IMR-90 (cell line): ENCODE measurements at regions not wholly inside any gene's neighbourhood (a gene's known extent, or its start where the extent isn't known, plus 50 kb on each side); places are given as distances from the start of the nearest gene placed in this dataset.

Source experiments
- ATAC-seq: fragments of 200-7000 bp; cut with Tn5 transposase; 2 replicates; pipeline ENCODE4 v1.9.1; 2020; ENCODE audit warnings: low read depth, mild to moderate bottlenecking, moderate library complexity
- BruUV-seq: library from RNA; stranded (reverse); fragments of 400-500 nt; replicated peaks from 2 replicates; lab custom pipeline; 2021; lab: Mats Ljungman, UMichigan
- CTCF ChIA-PET: fragments of 300-600 bp; formaldehyde crosslinking; extraction: SDS; loops from one replicate; lab custom pipeline; 2021; ENCODE audit warnings: antibody characterized with exemption; lab: Yijun Ruan, JAX
- POLR2A ChIA-PET: fragments of 300-600 bp; sonication (Branson Sonifier 250); formaldehyde crosslinking; loops from one replicate; lab custom pipeline; 2022; ENCODE audit warnings: antibody characterized with exemption; ENCODE audit not compliant: unreplicated experiment; lab: Charles Lee
- DNase-seq: peaks from one replicate; pipeline ENCODE4 v3.0.0; 2013
- H2AFZ ChIP-seq: replicated peaks from 2 replicates; pipeline ENCODE3; 2013; ENCODE audit warnings: low read length, mild to moderate bottlenecking; ENCODE audit not compliant: poor library complexity
- H2AK5ac ChIP-seq: 2 replicates; pipeline ENCODE4 v1.6.1; 2013; ENCODE audit warnings: low read depth, low read length, inconsistent platforms
- H2AK9ac ChIP-seq: replicated peaks from 2 replicates; pipeline ENCODE3; 2013; ENCODE audit warnings: mild to moderate bottlenecking, low read depth, low read length, moderate library complexity; ENCODE audit not compliant: poor library complexity
- H2BK120ac ChIP-seq: 2 replicates; pipeline ENCODE4 v1.6.1; 2013; ENCODE audit warnings: low read depth, low read length, inconsistent platforms
- H2BK15ac ChIP-seq: 3 replicates; pipeline ENCODE4 v1.6.1; 2013; ENCODE audit warnings: low read depth, low read length, inconsistent platforms
- H2BK20ac ChIP-seq: 2 replicates; pipeline ENCODE4 v1.6.1; 2013; ENCODE audit warnings: low read depth, mild to moderate bottlenecking, inconsistent platforms, low read length, moderate library complexity
- H2BK5ac ChIP-seq: 2 replicates; pipeline ENCODE4 v1.6.1; 2013; ENCODE audit warnings: mild to moderate bottlenecking, low read depth, low read length, inconsistent platforms; ENCODE audit not compliant: poor library complexity, severe bottlenecking
- H3K14ac ChIP-seq: replicated peaks from 2 replicates; pipeline ENCODE4 v1.6.1; 2013; ENCODE audit warnings: low read depth, low read length, inconsistent platforms
- H3K18ac ChIP-seq: 2 replicates; pipeline ENCODE4 v1.6.1; 2013; ENCODE audit warnings: low read depth, low read length, control low read depth
- H3K23ac ChIP-seq: 2 replicates; pipeline ENCODE4 v1.6.1; 2013; ENCODE audit warnings: low read depth, low read length, inconsistent platforms
- H3K27ac ChIP-seq: 2 replicates; pipeline ENCODE4 v1.5.1; 2013; ENCODE audit warnings: mild to moderate bottlenecking, control low read depth, low read length; ENCODE audit not compliant: insufficient read depth
- H3K27me3 ChIP-seq: 2 replicates; pipeline ENCODE4 v1.6.1; 2013; ENCODE audit warnings: low read length; ENCODE audit not compliant: control insufficient read depth, insufficient read depth
- H3K36me3 ChIP-seq: 2 replicates; pipeline ENCODE4 v1.6.1; 2013; ENCODE audit warnings: low read length, mixed read lengths; ENCODE audit not compliant: control insufficient read depth, insufficient read depth
- H3K4ac ChIP-seq: 2 replicates; pipeline ENCODE4 v1.6.1; 2013; ENCODE audit warnings: low read depth, low read length, inconsistent platforms
- H3K4me1 ChIP-seq: 2 replicates; pipeline ENCODE4 v1.6.1; 2013; ENCODE audit warnings: low read length, mixed read lengths; ENCODE audit not compliant: control insufficient read depth, insufficient read depth
- H3K4me2 ChIP-seq: 2 replicates; pipeline ENCODE4 v1.6.1; 2013; ENCODE audit warnings: low read depth, mild to moderate bottlenecking, control low read depth, low read length, moderate library complexity
- H3K4me3 ChIP-seq: 2 replicates; pipeline ENCODE4 v1.5.1; 2013; ENCODE audit warnings: low read depth, mild to moderate bottlenecking, control low read depth, low read length, moderate library complexity; ENCODE audit not compliant: insufficient read depth
- H3K56ac ChIP-seq: 2 replicates; pipeline ENCODE4 v1.6.1; 2013; ENCODE audit warnings: low read length, inconsistent platforms; ENCODE audit not compliant: insufficient read depth; ENCODE audit errors: extremely low read depth
- H3K79me1 ChIP-seq, 2 experiments: 2 replicates each; pipeline ENCODE4 v1.6.1; 2013; ENCODE audit warnings: low read length in 2 of 2, inconsistent platforms in 1 of 2, low read depth in 1 of 2
- H3K9ac ChIP-seq: 2 replicates; pipeline ENCODE4 v1.6.1; 2013; ENCODE audit warnings: low read depth, low read length, control low read depth
- H3K9me1 ChIP-seq: 2 replicates; pipeline ENCODE4 v1.6.1; 2013; ENCODE audit warnings: low read length, inconsistent platforms; ENCODE audit not compliant: insufficient read depth
- H3K9me3 ChIP-seq: 2 replicates; pipeline ENCODE4 v1.6.1; 2013; ENCODE audit warnings: low read length; ENCODE audit not compliant: control insufficient read depth, insufficient read depth
- H4K20me1 ChIP-seq: 2 replicates; pipeline ENCODE4 v1.6.1; 2013; ENCODE audit warnings: low read length, inconsistent platforms; ENCODE audit not compliant: insufficient read depth
- H4K5ac ChIP-seq: 2 replicates; pipeline ENCODE4 v1.6.1; 2013; ENCODE audit warnings: mild to moderate bottlenecking, low read depth, low read length, control low read depth
- H4K8ac ChIP-seq, 2 experiments: 2 replicates each; pipeline ENCODE4 v1.6.1; 2013; ENCODE audit warnings: low read depth in 2 of 2, low read length in 2 of 2, control low read depth in 1 of 2, inconsistent platforms in 1 of 2
- H4K91ac ChIP-seq: 2 replicates; pipeline ENCODE4 v1.6.1; 2013; ENCODE audit warnings: low read depth, low read length, inconsistent platforms; ENCODE audit not compliant: insufficient read depth
- BHLHE40 ChIP-seq: fragments of 150-350 bp; IDR thresholded peaks from 2 replicates; pipeline ENCODE4 v1.6.1; 2016; ENCODE audit warnings: mild to moderate bottlenecking, low read depth, low read length
- CEBPB ChIP-seq: IDR thresholded peaks from 2 replicates; pipeline ENCODE4 v1.6.1; 2012; ENCODE audit warnings: low read depth, low read length, improper control_type of control experiment
- CHD1 ChIP-seq: IDR thresholded peaks from 2 replicates; pipeline ENCODE4 v1.6.1; 2012; ENCODE audit warnings: low read depth, low read length, improper control_type of control experiment
- CTCF ChIP-seq: conservative IDR thresholded peaks from 2 replicates; pipeline ENCODE4 v1.5.1; 2012; ENCODE audit warnings: mild to moderate bottlenecking, low read depth, low read length, improper control_type of control experiment
- ELK1 ChIP-seq: fragments of 150-350 bp; IDR thresholded peaks from 2 replicates; pipeline ENCODE4 v1.6.1; 2016; ENCODE audit warnings: low read depth, mild to moderate bottlenecking, low read length, moderate library complexity, borderline replicate concordance
- FOS ChIP-seq: fragments of 150-350 bp; IDR thresholded peaks from 2 replicates; pipeline ENCODE4 v1.6.1; 2016; ENCODE audit warnings: low read depth, low read length
- MAFK ChIP-seq: IDR thresholded peaks from 2 replicates; pipeline ENCODE4 v1.6.1; 2012; ENCODE audit warnings: low read depth, low read length, improper control_type of control experiment
- MAZ ChIP-seq: IDR thresholded peaks from 2 replicates; pipeline ENCODE4 v1.6.1; 2012; ENCODE audit warnings: low read depth, mild to moderate bottlenecking, low read length, improper control_type of control experiment, moderate library complexity, borderline replicate concordance
- MXI1 ChIP-seq: IDR thresholded peaks from 2 replicates; pipeline ENCODE4 v1.6.1; 2012; ENCODE audit warnings: low read depth, mild to moderate bottlenecking, low read length, moderate library complexity, borderline replicate concordance
- NFE2L2 ChIP-seq: fragments of 150-350 bp; IDR thresholded peaks from 2 replicates; pipeline ENCODE4 v1.6.1; 2016; ENCODE audit warnings: low read depth, mild to moderate bottlenecking, low read length
- POLR2A ChIP-seq: IDR thresholded peaks from 2 replicates; pipeline ENCODE4 v1.6.1; 2012; ENCODE audit warnings: mild to moderate bottlenecking, low read depth, low read length
- RAD21 ChIP-seq: IDR thresholded peaks from 2 replicates; pipeline ENCODE4 v1.6.1; 2012; ENCODE audit warnings: low read length, improper control_type of control experiment
- RCOR1 ChIP-seq: IDR thresholded peaks from 2 replicates; pipeline ENCODE4 v1.6.1; 2012; ENCODE audit warnings: mild to moderate bottlenecking, low read length, improper control_type of control experiment; ENCODE audit not compliant: insufficient replicate concordance
- RFX5 ChIP-seq: IDR thresholded peaks from 2 replicates; pipeline ENCODE4 v1.8.0; 2012; ENCODE audit warnings: low read depth, mild to moderate bottlenecking, low read length, moderate library complexity
- SMC3 ChIP-seq: fragments of 150-350 bp; IDR thresholded peaks from 2 replicates; pipeline ENCODE4 v1.6.1; 2016; ENCODE audit warnings: low read depth, mild to moderate bottlenecking, antibody characterized with exemption, low read length, moderate library complexity
- USF2 ChIP-seq: fragments of 150-350 bp; IDR thresholded peaks from 2 replicates; pipeline ENCODE4 v1.6.1; 2017; ENCODE audit warnings: mild to moderate bottlenecking, antibody characterized with exemption, low read length, low read depth
- WGBS, 2 experiments: methylation state at CpG; one replicate each; pipeline versions ENCODE4 v1.1.5 to v1.1.7; 2013; ENCODE audit warnings: missing lambda C conversion rate in 2 of 2; ENCODE audit not compliant: insufficient read length in 1 of 2; ENCODE audit errors: extremely low coverage in 2 of 2; 5-methylcytosine and 5-hydroxymethylcytosine counted together
- dilution Hi-C: fragments of 300-500 bp; cut with HindIII; formaldehyde crosslinking; loops from one replicate; pipeline ENCODE4 v1.14.3; 2018; ENCODE audit warnings: low sequenced_read_pairs; ENCODE audit not compliant: unreplicated experiment
- in situ Hi-C: fragments of 300-500 bp; cut with MboI; formaldehyde crosslinking; loops from 3 replicates; pipeline ENCODE4 v1.14.3; 2019; ENCODE audit warnings: low sequenced_read_pairs, inconsistent platforms, mixed read lengths
- intact Hi-C: fragments of 100-400 bp; cut with micrococcal nuclease; formaldehyde crosslinking; loops from 2 replicates; pipeline ENCODE4 v1.10.0; 2022

GRCh38 chr4:149050840-149051239 is 608.6 kb upstream of the NR3C2 start:
- Histone ChIP-seq H2BK120ac (no peak overlapping the region), H3K18ac (no peak overlapping the region), H3K9me3 (no peaks in the 10 kb centered on the region), H3K4me3 (no peak overlapping the region), H3K36me3 (no peaks in the 10 kb centered on the region), H3K27ac (no peak overlapping the region), H3K27me3 (no peaks in the 10 kb centered on the region), H2AK5ac (no peak overlapping the region), H2BK20ac (no peak overlapping the region), H2BK5ac (no peak overlapping the region), H4K5ac (no peak overlapping the region), H3K14ac (no peak overlapping the region), H3K79me1 (no peaks in the 10 kb centered on the region), H3K4me2 (no peak overlapping the region), H4K20me1 (no peaks in the 10 kb centered on the region), H2BK15ac (no peak overlapping the region), H3K4ac (no peak overlapping the region), H2AK9ac (no peak overlapping the region), H3K23ac (no peak overlapping the region), H3K4me1 (no peaks in the 10 kb centered on the region), H4K91ac (no peak overlapping the region), H3K9me1 (no peaks in the 10 kb centered on the region; the same call in 1 of the 2 replicates), H2AFZ (peak overlapping the region; percentile 12), H3K9ac (no peak overlapping the region), H3K56ac (no peak overlapping the region), H4K8ac (no peak overlapping the region)
- intact Hi-C loops (no loop called here), dilution Hi-C loops (no loop called here), in situ Hi-C loops (no loop called here)
- no TSS peak for BruUV-seq
- DNase-seq (no peak), ATAC-seq (no peak)
- CTCF ChIA-PET: no interaction called here
- POLR2A ChIA-PET: no interaction called here
- no peak for TF ChIP-seq MAZ
- no peak for TF ChIP-seq FOS
- TF ChIP-seq USF2: no peak
- TF ChIP-seq RFX5: no peak
- TF ChIP-seq ELK1: no peak
- TF ChIP-seq RAD21: no peak
- no peak for TF ChIP-seq RCOR1
- TF ChIP-seq CHD1: no peak
- TF ChIP-seq POLR2A: no peak
- TF ChIP-seq MAFK: no peak
- TF ChIP-seq BHLHE40: no peak
- no peak for TF ChIP-seq MXI1
- TF ChIP-seq NFE2L2: no peak
- TF ChIP-seq CTCF: no peak
- no peak for TF ChIP-seq SMC3
- TF ChIP-seq CEBPB: no peak
- 80% methylated on average over 1 of the region's 5 CpGs; no CpG with 5 or more reads in 1 of the 2 experiments for WGBS, 2 experiments
